ENCODE measurements at regions not wholly inside any gene's neighbourhood (a gene's known extent, or its start where the extent isn't known, plus 50 kb on each side); places are given as distances from the start of the nearest gene placed in this dataset.

DNA sequence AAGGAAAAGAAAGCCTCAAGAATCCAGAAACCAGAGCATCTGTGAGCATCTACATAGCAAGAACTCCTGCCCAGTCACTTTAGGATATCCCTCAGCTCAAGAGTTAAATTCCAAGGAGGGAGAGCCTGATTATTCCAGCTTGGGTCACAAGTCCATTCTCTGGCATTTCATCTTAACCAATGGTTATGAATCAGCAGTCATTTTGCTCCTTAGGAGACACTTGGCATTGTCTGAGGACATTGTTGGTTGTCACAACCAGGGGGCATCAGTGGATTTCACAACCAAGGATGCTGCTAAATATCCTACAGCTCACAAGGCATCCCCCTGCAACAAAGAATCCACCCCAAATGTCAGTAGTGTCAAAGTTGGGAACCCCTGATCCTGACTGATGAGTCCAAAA, 51.0 kb upstream of the LMCD1 start:
- TF ChIP-seq CTCF (IDR thresholded peaks at IDR 0.05; ENCODE audit: low read depth, low read length): no peak
- Histone ChIP-seq H3K4me3 (ENCODE audit: low read depth, low read length) (no peak overlapping the region), H3K36me3 (no peaks in the 10 kb centered on the region), H3K9me3 (no peaks in the 10 kb centered on the region), H3K27me3 (no peaks in the 10 kb centered on the region), H3K4me1 (peaks cover 4% of the 10 kb centered on the region; the same call in 1 of the 2 replicates)
- DNase-seq: no peak

DNA sequence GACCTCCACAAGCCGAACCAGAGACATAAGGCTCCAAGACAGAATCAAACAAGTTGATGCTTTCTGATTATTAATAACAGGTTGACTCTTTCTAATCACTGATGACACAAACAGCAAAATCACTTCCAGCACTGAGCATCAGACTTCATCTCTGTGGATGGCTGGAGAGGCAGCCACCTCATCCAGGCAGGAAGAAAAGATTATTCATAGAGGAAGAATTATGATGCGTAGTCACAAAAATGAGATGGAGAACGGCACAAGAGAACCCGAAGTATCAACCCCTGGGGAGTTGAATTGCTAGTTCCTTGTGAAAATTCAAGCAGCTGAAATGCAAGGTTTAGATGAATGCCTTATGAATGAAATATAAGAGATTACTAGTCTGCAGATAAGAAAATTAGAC, 49.9 kb upstream of the LMCD1 start:
- H3K4me3 ChIP-seq (ENCODE audit: low read depth, low read length): no peak overlapping the region
- H3K36me3 ChIP-seq: no peaks in the 10 kb centered on the region
- TF ChIP-seq CTCF (IDR thresholded peaks at IDR 0.05; ENCODE audit: low read depth, low read length): no peak
- no peaks in the 10 kb centered on the region for H3K9me3 ChIP-seq
- DNase-seq: no peak
- H3K27me3 ChIP-seq: no peaks in the 10 kb centered on the region
- no peaks in the 10 kb centered on the region; the same call in 1 of the 2 replicates for H3K4me1 ChIP-seq
